SHP77 treated with DMSO at 0.1 percent for 48 hours (cell line): ENCODE measurements at regions not wholly inside any gene's neighbourhood (a gene's known extent, or its start where the extent isn't known, plus 50 kb on each side); places are given as distances from the start of the nearest gene placed in this dataset.
"Not testable (repeated sequence)": the region's sequence is repeated elsewhere in the genome, so short reads cannot be mapped to it uniquely, and the experiment has no call there.

Experiments
- DNase-seq: peaks from one replicate; lab custom pipeline; 2025; lab: John Stamatoyannopoulos, UW

GRCh38 chr1:177723533-177723932 is 246.3 kb downstream of the SEC16B start:
- no peak for DNase-seq

GRCh38 chr1:177710696-177711620 is 258.9 kb downstream of the SEC16B start:
- DNase-seq, result no peak

GRCh38 chr1:177708406-177708805 is 261.5 kb downstream of the SEC16B start:
- DNase-seq, result no peak

- no peak for DNase-seq
Observed at GRCh38 chr1:177706977-177707376, 262.9 kb downstream of the SEC16B start.

GRCh38 chr1:177705839-177706238 is 264.0 kb downstream of the SEC16B start:
- DNase-seq, result no peak

- DNase-seq, result no peak
Observed at GRCh38 chr1:177703888-177704446, 265.9 kb downstream of the SEC16B start.

GRCh38 chr1:177701654-177702353 is 268.1 kb downstream of the SEC16B start:
- no peak for DNase-seq

- no peak for DNase-seq
Observed at GRCh38 chr1:177700856-177701255, 269.0 kb downstream of the SEC16B start.

GRCh38 chr1:177690996-177691395 is 278.9 kb downstream of the SEC16B start:
- DNase-seq, result no peak

- no peak for DNase-seq
Observed at GRCh38 chr1:177687544-177687943, 282.3 kb downstream of the SEC16B start.

- DNase-seq, result no peak
Observed at GRCh38 chr1:177686933-177687332, 282.9 kb downstream of the SEC16B start.

GRCh38 chr1:177669161-177669560 is 300.7 kb downstream of the SEC16B start:
- no peak for DNase-seq

GRCh38 chr1:177665935-177666334 is 303.9 kb downstream of the SEC16B start:
- DNase-seq, result no peak

- DNase-seq, result not testable (repeated sequence)
Observed at GRCh38 chr1:177664742-177665141, 305.1 kb downstream of the SEC16B start.

GRCh38 chr1:177660188-177660587 is 309.7 kb downstream of the SEC16B start:
- DNase-seq, result no peak

GRCh38 chr1:177659281-177659680 is 310.6 kb downstream of the SEC16B start:
- DNase-seq, result no peak

- DNase-seq, result no peak
Observed at GRCh38 chr1:177656598-177656997, 313.3 kb downstream of the SEC16B start.

- DNase-seq, result no peak
Observed at GRCh38 chr1:177650947-177651346, 318.9 kb downstream of the SEC16B start.

GRCh38 chr1:177648731-177649265 is 321.1 kb downstream of the SEC16B start:
- no peak for DNase-seq

- no peak for DNase-seq
Observed at GRCh38 chr1:177648138-177648537, 321.7 kb downstream of the SEC16B start.

- no peak for DNase-seq
Observed at GRCh38 chr1:177646757-177647730, 322.8 kb downstream of the SEC16B start.
